CD4-positive, CD25-positive, alpha-beta regulatory T cell (primary cell): ENCODE measurements at regions not wholly inside any gene's neighbourhood (a gene's known extent, or its start where the extent isn't known, plus 50 kb on each side); places are given as distances from the start of the nearest gene placed in this dataset.
"Not testable (repeated sequence)": the region's sequence is repeated elsewhere in the genome, so short reads cannot be mapped to it uniquely, and the experiment has no call there.

Source experiments
- ATAC-seq, 2 donors: fragments of 150-1000 bp; cut with Tn5 transposase; one replicate each; pipeline ENCODE4 v1.10.0; 2021; ENCODE audit warnings: low read depth in 2 of 2, moderate number of reproducible peaks in 2 of 2, moderate library complexity in 1 of 2
- DNase-seq, 3 donors: peaks; one replicate each; pipeline versions ENCODE4 v3.0.0 to v3.0.0-alpha.2; 2012 to 2022; ENCODE audit warnings: mixed read lengths in 1 of 3
- H3K27ac ChIP-seq: one replicate; pipeline ENCODE4 v1.7.0; 2013; ENCODE audit warnings: mild to moderate bottlenecking, low read length; ENCODE audit not compliant: insufficient read depth, poor library complexity, severe bottlenecking
- H3K27me3 ChIP-seq: one replicate; pipeline ENCODE4 v1.7.0; 2013; ENCODE audit warnings: low read length; ENCODE audit not compliant: control insufficient read depth, insufficient read depth
- H3K36me3 ChIP-seq: one replicate; pipeline ENCODE4 v1.7.0; 2013; ENCODE audit warnings: mild to moderate bottlenecking, low read length, moderate library complexity; ENCODE audit not compliant: control insufficient read depth, insufficient read depth
- H3K4me1 ChIP-seq: 2 replicates; pipeline ENCODE4 v1.7.0; 2013; ENCODE audit warnings: mild to moderate bottlenecking, low read length; ENCODE audit not compliant: insufficient read depth, control insufficient read depth, poor library complexity, severe bottlenecking
- H3K4me3 ChIP-seq: one replicate; pipeline ENCODE4 v1.7.0; 2013; ENCODE audit warnings: low read depth, mild to moderate bottlenecking, low read length, moderate library complexity
- H3K9me3 ChIP-seq, 2 experiments: 1 replicate in 1 of 2; 2 replicates in 1 of 2; pipeline ENCODE4 v1.7.0; 2013; ENCODE audit warnings: low read length in 2 of 2, mild to moderate bottlenecking in 1 of 2, moderate library complexity in 1 of 2; ENCODE audit not compliant: control insufficient read depth in 2 of 2
- H3K27ac Mint-ChIP-seq, 3 donors: one replicate each; pipeline ENCODE4 v1.8.0; 2020 to 2022; ENCODE audit warnings: mild to moderate bottlenecking in 3 of 3, mixed read lengths in 3 of 3, moderate library complexity in 2 of 3
- H3K27me3 Mint-ChIP-seq: one replicate; pipeline ENCODE4 v1.8.0; 2022; ENCODE audit warnings: mild to moderate bottlenecking, mixed read lengths
- H3K36me3 Mint-ChIP-seq: one replicate; pipeline ENCODE4 v1.8.0; 2020; ENCODE audit warnings: mixed read lengths
- H3K4me1 Mint-ChIP-seq, 4 donors: one replicate each; pipeline ENCODE4 v1.8.0; 2020 to 2022; ENCODE audit warnings: mixed read lengths in 4 of 4, mild to moderate bottlenecking in 1 of 4
- H3K4me3 Mint-ChIP-seq, 4 donors: one replicate each; pipeline ENCODE4 v1.8.0; 2020 to 2022; ENCODE audit warnings: mild to moderate bottlenecking in 4 of 4, mixed read lengths in 4 of 4, moderate library complexity in 3 of 4
- H3K9me3 Mint-ChIP-seq, 7 donors: one replicate each; pipeline ENCODE4 v1.8.0; 2020 to 2022; ENCODE audit warnings: mixed read lengths in 7 of 7, mild to moderate bottlenecking in 3 of 7, moderate library complexity in 2 of 7

DNA sequence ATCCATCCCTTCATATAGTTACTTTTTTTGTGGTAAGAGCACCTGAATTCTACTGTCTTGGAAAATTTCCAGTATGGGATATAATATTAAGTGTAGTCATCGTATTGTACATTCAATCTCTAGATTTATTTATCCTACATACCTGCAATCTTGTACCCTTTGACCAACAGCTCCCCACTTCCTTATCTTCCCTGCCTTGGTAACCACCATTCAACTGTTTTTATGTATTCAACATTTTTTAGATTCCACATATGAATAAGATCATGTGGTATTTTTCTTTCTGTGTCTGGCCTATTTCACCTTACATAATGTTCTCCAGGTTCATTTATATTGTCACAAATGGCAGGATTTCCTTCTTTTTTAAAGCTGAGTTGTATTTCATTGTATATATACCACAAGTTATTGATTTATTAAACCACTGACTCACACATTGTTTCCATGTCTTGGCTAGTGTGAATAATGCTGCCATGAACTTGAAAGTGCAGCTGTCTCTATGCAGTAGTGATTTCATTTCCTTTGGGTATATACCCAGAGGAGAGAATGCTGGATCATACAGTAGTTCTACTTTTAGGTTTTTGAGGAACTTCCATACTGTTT lies 572.5 kb downstream of the MAGEB5 start:
- Mint-ChIP-seq H3K4me1 (no peaks in the 10 kb centered on the region), H3K4me3 (no peak overlapping the region), H3K9me3 (peaks cover 0 to 3% (median 1%) of the 10 kb centered on the region in 7 donors), H3K36me3 (no peaks in the 10 kb centered on the region), H3K27ac (no peak overlapping the region), H3K27me3 (no peaks in the 10 kb centered on the region)
- ATAC-seq (no peak), DNase-seq (no peak)
- no peaks in the 10 kb centered on the region for H3K9me3 ChIP-seq
- no peak overlapping the region for H3K27ac ChIP-seq
- no peaks in the 10 kb centered on the region for H3K27me3 ChIP-seq
- no peak overlapping the region for H3K4me3 ChIP-seq
- no peaks in the 10 kb centered on the region for H3K36me3 ChIP-seq
- no peaks in the 10 kb centered on the region for H3K4me1 ChIP-seq

DNA sequence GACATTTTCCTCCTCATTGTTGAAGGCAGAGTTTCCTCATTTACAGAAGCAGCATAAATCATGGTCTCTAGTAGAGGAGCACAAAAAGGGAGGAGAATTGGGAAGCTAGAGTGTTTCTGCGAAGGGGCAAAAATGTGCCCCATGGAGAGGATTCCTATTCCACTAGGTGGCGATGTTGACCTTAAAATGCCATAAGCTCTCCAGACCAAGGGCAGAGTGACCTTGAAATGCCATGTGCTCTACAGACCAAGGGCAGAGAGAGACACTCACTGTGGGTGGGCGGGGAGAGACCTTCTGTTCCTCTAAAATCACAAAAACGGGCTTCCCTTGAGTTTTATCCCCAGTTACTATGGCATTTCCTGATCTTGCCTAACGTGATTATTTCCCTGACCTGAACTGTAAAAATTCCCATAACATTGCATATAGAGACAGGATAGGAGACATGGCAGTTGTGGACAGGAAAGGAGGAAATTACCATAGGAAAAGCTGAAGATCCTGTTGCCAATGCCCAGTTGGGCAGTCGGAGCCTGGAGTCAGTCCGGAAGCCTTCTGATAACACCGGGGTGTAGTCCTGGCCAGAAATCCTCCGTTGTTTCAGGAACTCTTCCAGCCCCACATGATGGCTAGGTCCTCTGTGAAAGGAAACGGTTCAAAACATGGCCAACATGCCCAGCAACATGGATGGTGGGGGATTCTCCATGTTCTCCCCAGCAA lies 567.7 kb downstream of the MAGEB5 start:
- H3K4me3 Mint-ChIP-seq, result no peak overlapping the region
- peaks cover 0 to 1% (median 0%) of the 10 kb centered on the region in 7 donors for H3K9me3 Mint-ChIP-seq
- Histone ChIP-seq H3K4me1 (no peaks in the 10 kb centered on the region), H3K4me3 (no peak overlapping the region), H3K9me3 (no peaks in the 10 kb centered on the region), H3K27ac (no peak overlapping the region), H3K27me3 (no peaks in the 10 kb centered on the region), H3K36me3 (no peaks in the 10 kb centered on the region)
- no peak overlapping the region for H3K27ac Mint-ChIP-seq
- no peaks in the 10 kb centered on the region for H3K36me3 Mint-ChIP-seq
- ATAC-seq (no peak), DNase-seq (peak in 1 of 3 donors; percentile 44)
- H3K27me3 Mint-ChIP-seq, result no peaks in the 10 kb centered on the region
- no peaks in the 10 kb centered on the region for H3K4me1 Mint-ChIP-seq

DNA sequence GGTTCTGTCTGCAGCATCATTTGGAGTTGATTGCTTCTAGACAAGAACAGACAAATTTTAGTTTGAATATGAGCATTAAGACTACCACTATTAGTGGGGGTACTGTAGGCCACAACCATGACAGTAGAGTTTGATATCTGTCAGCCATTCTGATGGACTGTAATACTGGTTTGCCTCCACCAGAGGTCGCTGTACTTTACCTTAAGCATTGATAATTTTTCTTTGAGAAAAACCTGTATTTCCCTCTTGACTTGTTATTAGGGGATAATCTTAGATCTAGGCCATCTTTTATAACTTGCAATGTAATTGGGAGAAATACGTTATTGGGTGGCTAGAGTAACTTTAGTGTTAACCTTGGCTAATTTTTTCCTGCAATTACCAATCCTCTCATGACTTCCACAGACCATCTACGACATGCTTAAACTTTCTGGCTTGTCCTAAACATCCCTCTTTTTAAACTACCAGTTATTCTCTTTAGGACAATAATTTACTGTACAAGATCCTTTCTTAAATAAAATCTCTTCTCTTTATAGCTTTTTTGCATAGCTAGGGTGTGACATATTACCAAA lies 562.4 kb downstream of the MAGEB5 start:
- no peaks in the 10 kb centered on the region for H3K4me1 Mint-ChIP-seq

DNA sequence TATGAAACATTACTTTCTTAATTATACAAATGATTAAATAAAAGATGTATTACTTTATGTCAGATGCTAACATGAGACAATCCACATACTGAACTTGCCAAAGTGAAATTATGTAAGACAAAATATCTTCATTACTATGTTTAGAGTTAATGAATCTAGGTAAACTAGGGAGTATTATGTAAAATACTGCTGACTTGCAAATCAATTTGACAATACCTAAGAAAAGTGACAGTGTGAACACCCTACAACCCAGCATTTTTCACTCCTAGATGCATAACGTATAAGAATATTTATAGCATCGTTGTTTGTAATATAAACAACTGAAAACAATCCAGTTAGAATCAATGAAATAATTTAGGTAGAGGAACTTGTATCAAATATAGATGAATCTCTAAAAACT lies 546.3 kb downstream of the MAGEB5 start:
- Mint-ChIP-seq H3K4me1 (no peaks in the 10 kb centered on the region), H3K27me3 (no peaks in the 10 kb centered on the region), H3K27ac (no peak overlapping the region), H3K4me3 (no peak overlapping the region), H3K9me3 (peaks cover 0 to 3% (median 0%) of the 10 kb centered on the region in 7 donors), H3K36me3 (no peaks in the 10 kb centered on the region)
- Histone ChIP-seq H3K36me3 (no peaks in the 10 kb centered on the region), H3K4me3 (no peak overlapping the region), H3K4me1 (no peaks in the 10 kb centered on the region), H3K27ac (no peak overlapping the region), H3K27me3 (no peaks in the 10 kb centered on the region), H3K9me3 (no peaks in the 10 kb centered on the region)
- ATAC-seq (no peak), DNase-seq (no peak)

More for the DNA sequence above, 562.4 kb downstream of the MAGEB5 start:
- H3K27ac Mint-ChIP-seq, result no peak overlapping the region
- Histone ChIP-seq H3K27me3 (no peaks in the 10 kb centered on the region), H3K4me3 (no peak overlapping the region), H3K9me3 (no peaks in the 10 kb centered on the region), H3K4me1 (no peaks in the 10 kb centered on the region), H3K27ac (no peak overlapping the region), H3K36me3 (no peaks in the 10 kb centered on the region)
- ATAC-seq (no peak), DNase-seq (peak in 1 of 3 donors; percentile 1)
- peaks cover 1 to 11% (median 3%) of the 10 kb centered on the region in 7 donors for H3K9me3 Mint-ChIP-seq
- no peak overlapping the region for H3K4me3 Mint-ChIP-seq
- H3K27me3 Mint-ChIP-seq, result no peaks in the 10 kb centered on the region
- H3K36me3 Mint-ChIP-seq, result no peaks in the 10 kb centered on the region

DNA sequence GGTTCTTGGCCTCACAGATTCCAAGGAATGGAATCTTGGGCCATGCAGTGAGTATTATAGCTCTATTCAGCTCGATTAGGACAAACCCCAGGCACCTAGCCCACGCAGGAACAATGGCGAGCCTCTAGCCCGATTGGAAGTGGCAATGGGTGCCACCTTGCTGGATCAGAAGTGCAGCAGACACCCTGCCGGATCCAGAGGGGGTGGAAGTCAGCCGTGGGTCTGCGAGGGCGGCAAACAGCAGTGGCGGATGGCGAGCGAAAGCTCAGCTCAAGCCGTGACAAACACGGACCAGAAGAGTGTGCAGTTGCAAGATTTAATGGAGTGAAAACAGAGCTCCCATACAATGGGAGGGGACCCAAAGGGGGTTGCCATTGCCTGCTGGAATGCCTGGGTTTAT lies 539.8 kb downstream of the MAGEB5 start:
- H3K27me3 ChIP-seq, H3K36me3 ChIP-seq, H3K4me1 Mint-ChIP-seq, ATAC-seq, H3K4me3 ChIP-seq, H3K27me3 Mint-ChIP-seq, H3K9me3 Mint-ChIP-seq, H3K27ac ChIP-seq, H3K9me3 ChIP-seq, H3K27ac Mint-ChIP-seq, H3K4me3 Mint-ChIP-seq, DNase-seq, H3K36me3 Mint-ChIP-seq, H3K4me1 ChIP-seq: not testable (repeated sequence)

DNA sequence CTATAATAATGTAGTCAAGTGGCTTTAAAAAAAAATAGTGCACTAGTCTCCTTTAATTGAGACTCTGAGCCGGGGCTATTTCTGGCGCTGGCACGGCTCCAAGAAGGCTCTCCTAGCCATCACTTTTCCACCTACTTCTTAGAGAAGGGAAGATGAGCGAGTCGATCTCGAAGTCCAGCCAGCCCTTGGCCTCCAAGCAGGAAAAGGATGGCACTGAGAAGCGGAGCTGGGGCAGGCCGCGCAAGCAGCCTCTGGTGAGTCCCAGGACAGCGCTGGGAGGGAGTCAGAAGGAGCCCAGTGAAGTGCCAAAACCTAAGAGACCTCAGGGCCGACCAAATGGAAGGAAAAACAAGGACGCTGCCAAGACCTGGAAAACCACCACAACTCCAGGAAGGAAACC lies 531.9 kb downstream of the MAGEB5 start:
- DNase-seq, result no peak
- no peak for ATAC-seq
- Mint-ChIP-seq H3K4me3 (no peak overlapping the region), H3K27ac (no peak overlapping the region), H3K27me3 (no peaks in the 10 kb centered on the region), H3K4me1 (no peaks in the 10 kb centered on the region), H3K36me3 (no peaks in the 10 kb centered on the region), H3K9me3 (peaks cover 0 to 6% (median 0%) of the 10 kb centered on the region in 7 donors)
- Histone ChIP-seq H3K4me3 (no peak overlapping the region), H3K27me3 (no peaks in the 10 kb centered on the region), H3K27ac (no peak overlapping the region), H3K4me1 (no peaks in the 10 kb centered on the region), H3K9me3 (peaks cover 0 to 2% of the 10 kb centered on the region in 2 experiments), H3K36me3 (no peaks in the 10 kb centered on the region)

DNA sequence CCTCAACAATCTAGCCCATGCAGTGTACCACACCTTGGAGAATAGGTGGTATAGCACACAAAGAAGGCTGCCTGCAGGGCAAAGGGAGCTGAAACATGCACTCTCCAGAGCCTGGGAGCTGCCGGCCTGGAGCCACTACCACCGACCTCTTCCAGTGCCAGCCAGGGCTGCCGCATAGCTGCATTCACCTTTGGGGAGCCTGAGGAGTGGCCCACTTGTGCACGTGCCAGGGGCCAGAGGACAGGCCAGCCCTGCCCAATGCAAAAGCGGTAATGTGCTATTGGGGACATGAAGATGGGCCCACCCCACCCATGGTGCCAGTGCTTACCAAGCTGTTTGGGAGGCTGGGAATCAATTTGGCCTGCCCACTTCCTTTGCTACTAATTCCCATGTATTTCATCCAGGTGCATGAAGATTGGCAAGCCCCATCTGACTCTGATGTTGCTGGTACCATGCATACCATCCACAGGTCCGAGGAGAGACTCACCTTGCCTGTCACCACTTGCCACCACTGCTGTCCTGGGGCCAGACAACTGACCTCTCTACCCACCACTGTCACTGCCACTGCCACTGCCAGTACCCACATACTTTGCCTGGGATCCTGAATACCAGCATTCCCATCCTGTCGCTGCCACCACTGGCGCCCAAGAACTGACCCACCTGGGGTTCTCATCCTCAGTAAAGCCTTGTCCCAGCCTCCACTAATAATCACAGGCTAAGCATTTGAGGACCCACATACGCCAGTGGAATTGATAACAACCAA lies 506.9 kb downstream of the MAGEB5 start:
- Mint-ChIP-seq H3K27me3 (no peaks in the 10 kb centered on the region), H3K27ac (no peak overlapping the region), H3K36me3 (no peaks in the 10 kb centered on the region), H3K4me3 (no peak overlapping the region), H3K9me3 (peaks cover 0 to 4% (median 0%) of the 10 kb centered on the region in 7 donors), H3K4me1 (no peaks in the 10 kb centered on the region)
- ATAC-seq, result no peak
- H3K27ac ChIP-seq, result no peak overlapping the region
- DNase-seq, result no peak
- H3K27me3 ChIP-seq, result no peaks in the 10 kb centered on the region
- no peaks in the 10 kb centered on the region for H3K4me1 ChIP-seq
- no peak overlapping the region for H3K4me3 ChIP-seq
- no peaks in the 10 kb centered on the region for H3K36me3 ChIP-seq
- no peaks in the 10 kb centered on the region for H3K9me3 ChIP-seq
